IMR-90 (cell line): ENCODE measurements at regions not wholly inside any gene's neighbourhood (a gene's known extent, or its start where the extent isn't known, plus 50 kb on each side); places are given as distances from the start of the nearest gene placed in this dataset.

Experiments
- CEBPB ChIP-seq: IDR thresholded peaks from 2 replicates; pipeline ENCODE4 v1.6.1; 2012; ENCODE audit warnings: low read depth, low read length, improper control_type of control experiment
- MAFK ChIP-seq: IDR thresholded peaks from 2 replicates; pipeline ENCODE4 v1.6.1; 2012; ENCODE audit warnings: low read depth, low read length, improper control_type of control experiment
- MXI1 ChIP-seq: IDR thresholded peaks from 2 replicates; pipeline ENCODE4 v1.6.1; 2012; ENCODE audit warnings: low read depth, mild to moderate bottlenecking, low read length, moderate library complexity, borderline replicate concordance
- POLR2A ChIP-seq: IDR thresholded peaks from 2 replicates; pipeline ENCODE4 v1.6.1; 2012; ENCODE audit warnings: mild to moderate bottlenecking, low read depth, low read length
- SMC3 ChIP-seq: fragments of 150-350 bp; IDR thresholded peaks from 2 replicates; pipeline ENCODE4 v1.6.1; 2016; ENCODE audit warnings: low read depth, mild to moderate bottlenecking, antibody characterized with exemption, low read length, moderate library complexity
- TF ChIP-seq, protein P1 (sequence below): conservative IDR thresholded peaks from 2 replicates; pipeline ENCODE4 v1.5.1; 2012; ENCODE audit warnings: mild to moderate bottlenecking, low read depth, low read length, improper control_type of control experiment
- TF ChIP-seq, protein P2 (sequence below): fragments of 150-350 bp; IDR thresholded peaks from 2 replicates; pipeline ENCODE4 v1.6.1; 2017; ENCODE audit warnings: mild to moderate bottlenecking, antibody characterized with exemption, low read length, low read depth

DNA sequence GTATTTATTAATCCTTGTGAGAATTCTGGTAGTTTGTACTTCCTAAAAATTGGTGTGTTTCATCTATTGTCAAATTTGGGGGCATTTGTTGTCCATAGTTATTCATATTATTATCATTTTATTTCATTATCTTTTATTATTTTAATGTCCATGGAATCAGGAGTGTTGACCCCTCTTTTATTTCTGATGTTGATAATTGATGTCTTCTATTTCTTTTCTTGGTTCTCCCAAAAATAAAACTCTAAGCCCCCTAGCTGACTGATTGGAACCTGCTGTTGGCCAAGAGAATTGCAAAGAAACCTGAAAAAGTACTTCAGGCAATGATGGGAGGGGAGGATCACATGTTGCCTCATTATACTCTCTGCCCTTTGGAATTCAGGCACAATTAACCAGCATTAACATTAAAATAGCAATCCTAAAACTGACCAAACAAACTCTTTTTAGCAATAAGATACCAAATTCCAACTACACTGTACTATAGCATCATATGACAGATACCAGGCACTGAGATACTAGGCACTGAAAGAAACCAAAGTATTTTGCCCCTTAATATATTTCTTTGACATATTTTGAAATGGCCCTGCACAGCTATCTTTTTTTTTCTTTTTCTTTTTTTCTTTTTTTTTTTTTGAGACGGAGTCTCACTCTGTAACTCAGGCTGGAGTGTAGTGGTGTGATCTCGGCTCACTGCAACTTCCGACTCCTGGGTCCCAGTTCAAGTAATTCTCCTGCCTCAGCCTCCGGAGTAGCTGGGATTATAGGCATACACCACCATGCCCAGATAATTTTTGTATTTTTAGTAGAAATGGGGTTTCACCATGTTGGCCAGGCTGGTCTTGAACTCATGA is 1097.2 kb upstream of the CNTNAP5 start:
- TF ChIP-seq MXI1 (no peak), MAFK (no peak), SMC3 (no peak), POLR2A (no peak), CEBPB (no peak)
- TF ChIP-seq, protein P1, sequence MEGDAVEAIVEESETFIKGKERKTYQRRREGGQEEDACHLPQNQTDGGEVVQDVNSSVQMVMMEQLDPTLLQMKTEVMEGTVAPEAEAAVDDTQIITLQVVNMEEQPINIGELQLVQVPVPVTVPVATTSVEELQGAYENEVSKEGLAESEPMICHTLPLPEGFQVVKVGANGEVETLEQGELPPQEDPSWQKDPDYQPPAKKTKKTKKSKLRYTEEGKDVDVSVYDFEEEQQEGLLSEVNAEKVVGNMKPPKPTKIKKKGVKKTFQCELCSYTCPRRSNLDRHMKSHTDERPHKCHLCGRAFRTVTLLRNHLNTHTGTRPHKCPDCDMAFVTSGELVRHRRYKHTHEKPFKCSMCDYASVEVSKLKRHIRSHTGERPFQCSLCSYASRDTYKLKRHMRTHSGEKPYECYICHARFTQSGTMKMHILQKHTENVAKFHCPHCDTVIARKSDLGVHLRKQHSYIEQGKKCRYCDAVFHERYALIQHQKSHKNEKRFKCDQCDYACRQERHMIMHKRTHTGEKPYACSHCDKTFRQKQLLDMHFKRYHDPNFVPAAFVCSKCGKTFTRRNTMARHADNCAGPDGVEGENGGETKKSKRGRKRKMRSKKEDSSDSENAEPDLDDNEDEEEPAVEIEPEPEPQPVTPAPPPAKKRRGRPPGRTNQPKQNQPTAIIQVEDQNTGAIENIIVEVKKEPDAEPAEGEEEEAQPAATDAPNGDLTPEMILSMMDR = no peak
- TF ChIP-seq, protein P2, sequence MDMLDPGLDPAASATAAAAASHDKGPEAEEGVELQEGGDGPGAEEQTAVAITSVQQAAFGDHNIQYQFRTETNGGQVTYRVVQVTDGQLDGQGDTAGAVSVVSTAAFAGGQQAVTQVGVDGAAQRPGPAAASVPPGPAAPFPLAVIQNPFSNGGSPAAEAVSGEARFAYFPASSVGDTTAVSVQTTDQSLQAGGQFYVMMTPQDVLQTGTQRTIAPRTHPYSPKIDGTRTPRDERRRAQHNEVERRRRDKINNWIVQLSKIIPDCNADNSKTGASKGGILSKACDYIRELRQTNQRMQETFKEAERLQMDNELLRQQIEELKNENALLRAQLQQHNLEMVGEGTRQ = no peak
